GM10266 (cell line): ENCODE measurements at regions not wholly inside any gene's neighbourhood (a gene's known extent, or its start where the extent isn't known, plus 50 kb on each side); places are given as distances from the start of the nearest gene placed in this dataset.

ENCODE experiments used
- DNase-seq: peaks from one replicate; pipeline ENCODE4 v3.0.0; 2012; ENCODE audit errors: extremely low spot score
- CTCF ChIP-seq: IDR thresholded peaks from 2 replicates; pipeline ENCODE4 v1.5.1; 2012; ENCODE audit warnings: mild to moderate bottlenecking, low read depth; ENCODE audit not compliant: control insufficient read depth, insufficient read depth; ENCODE audit errors: missing control alignments

DNA sequence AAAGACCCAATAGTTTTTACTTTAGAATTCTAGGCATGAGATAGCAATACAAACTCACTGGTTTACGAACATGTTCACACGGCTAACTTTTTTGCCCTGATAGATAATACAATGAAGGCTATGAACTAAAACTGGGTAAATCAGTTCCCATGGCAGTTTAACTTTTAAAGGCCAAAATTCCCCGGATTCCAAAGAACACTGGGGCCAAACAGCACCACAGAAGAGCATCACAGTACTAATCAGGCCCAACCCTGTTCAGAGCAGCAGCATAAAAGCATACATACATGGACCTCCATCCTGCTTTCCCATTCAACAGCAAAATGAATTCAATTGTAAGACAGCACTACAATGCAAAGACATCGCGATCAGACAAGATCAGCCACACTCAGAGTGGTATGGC is 540.3 kb upstream of the CCDC54 start:
- DNase-seq = no peak
- no peak for TF ChIP-seq CTCF

GRCh38 chr3:106837616-106838015 is 539.6 kb upstream of the CCDC54 start:
- no peak for TF ChIP-seq CTCF
- no peak for DNase-seq

GRCh38 chr3:106839576-106840280 is 537.5 kb upstream of the CCDC54 start:
- no peak for TF ChIP-seq CTCF
- no peak for DNase-seq

GRCh38 chr3:106840319-106840718 is 536.9 kb upstream of the CCDC54 start:
- no peak for DNase-seq

GRCh38 chr3:106842151-106842550 is 535.1 kb upstream of the CCDC54 start:
- TF ChIP-seq CTCF = no peak
- no peak for DNase-seq

More at GRCh38 chr3:106840319-106840718, 536.9 kb upstream of the CCDC54 start:
- TF ChIP-seq CTCF = no peak

GRCh38 chr3:106844638-106845037 is 532.6 kb upstream of the CCDC54 start:
- DNase-seq = no peak
- TF ChIP-seq CTCF = no peak

- TF ChIP-seq CTCF = no peak
- no peak for DNase-seq
These were observed 529.1 kb upstream of the CCDC54 start for GRCh38 chr3:106848099-106848498.
